Sigmoid colon (tissue), 4 donors: ENCODE measurements at regions not wholly inside any gene's neighbourhood (a gene's known extent, or its start where the extent isn't known, plus 50 kb on each side); places are given as distances from the start of the nearest gene placed in this dataset.

Experiments
- EP300 ChIP-seq, 4 donors: sonication (generic); formaldehyde crosslinking; IDR thresholded peaks; one replicate each; pipeline ENCODE4 v1.6.1; 2017; ENCODE audit warnings: antibody characterized with exemption in 4 of 4
- POLR2A ChIP-seq, 2 donors: fragments of 450-650 bp; IDR thresholded peaks; one replicate each; pipeline ENCODE4 v1.6.1; 2016; ENCODE audit warnings: antibody characterized with exemption in 2 of 2, mild to moderate bottlenecking in 2 of 2, moderate library complexity in 2 of 2
- TF ChIP-seq, protein P1 (sequence below), 4 experiments: fragments of 450-650 bp in 3 of 4; fragments of 200-600 bp in 1 of 4; IDR thresholded peaks; one replicate each; pipeline ENCODE4 v1.5.1; 2016 to 2019; ENCODE audit warnings: antibody characterized with exemption in 4 of 4, mild to moderate bottlenecking in 3 of 4, moderate library complexity in 2 of 4

DNA sequence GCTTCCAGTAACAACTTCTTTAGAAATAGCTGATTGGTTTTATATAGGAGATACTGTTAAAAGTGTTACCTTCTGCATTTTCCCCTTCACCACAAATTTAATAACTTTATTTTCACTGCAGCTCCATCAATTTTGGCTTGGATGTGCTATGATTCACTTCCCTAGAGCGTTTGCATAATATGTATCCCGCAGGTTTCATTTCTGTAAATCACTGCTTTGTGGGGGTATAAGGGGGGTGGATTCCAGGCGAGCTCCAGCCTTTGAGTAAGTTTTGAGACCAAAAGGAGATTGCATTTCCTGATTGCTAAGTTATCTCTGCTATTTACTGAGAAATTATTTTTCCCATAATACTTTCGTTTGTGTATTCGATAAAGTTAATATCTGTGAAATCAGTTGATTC lies 232.6 kb downstream of the TBL1XR1 start:
- TF ChIP-seq EP300 (IDR thresholded peaks at IDR 0.05) (no peak), POLR2A (IDR thresholded peaks at IDR 0.05) (no peak)
- TF ChIP-seq, protein P1, sequence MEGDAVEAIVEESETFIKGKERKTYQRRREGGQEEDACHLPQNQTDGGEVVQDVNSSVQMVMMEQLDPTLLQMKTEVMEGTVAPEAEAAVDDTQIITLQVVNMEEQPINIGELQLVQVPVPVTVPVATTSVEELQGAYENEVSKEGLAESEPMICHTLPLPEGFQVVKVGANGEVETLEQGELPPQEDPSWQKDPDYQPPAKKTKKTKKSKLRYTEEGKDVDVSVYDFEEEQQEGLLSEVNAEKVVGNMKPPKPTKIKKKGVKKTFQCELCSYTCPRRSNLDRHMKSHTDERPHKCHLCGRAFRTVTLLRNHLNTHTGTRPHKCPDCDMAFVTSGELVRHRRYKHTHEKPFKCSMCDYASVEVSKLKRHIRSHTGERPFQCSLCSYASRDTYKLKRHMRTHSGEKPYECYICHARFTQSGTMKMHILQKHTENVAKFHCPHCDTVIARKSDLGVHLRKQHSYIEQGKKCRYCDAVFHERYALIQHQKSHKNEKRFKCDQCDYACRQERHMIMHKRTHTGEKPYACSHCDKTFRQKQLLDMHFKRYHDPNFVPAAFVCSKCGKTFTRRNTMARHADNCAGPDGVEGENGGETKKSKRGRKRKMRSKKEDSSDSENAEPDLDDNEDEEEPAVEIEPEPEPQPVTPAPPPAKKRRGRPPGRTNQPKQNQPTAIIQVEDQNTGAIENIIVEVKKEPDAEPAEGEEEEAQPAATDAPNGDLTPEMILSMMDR (IDR thresholded peaks at IDR 0.05) = no peak
